Chondrocyte (in vitro differentiated cells): ENCODE measurements at regions not wholly inside any gene's neighbourhood (a gene's known extent, or its start where the extent isn't known, plus 50 kb on each side); places are given as distances from the start of the nearest gene placed in this dataset.

Experiments used
- DNase-seq: peaks from one replicate; pipeline ENCODE4 v3.0.0; 2021; ENCODE audit warnings: mixed read lengths, low spot score
- H3K27ac Mint-ChIP-seq: one replicate; pipeline ENCODE4 v1.8.0; 2021; ENCODE audit warnings: mild to moderate bottlenecking, moderate library complexity, mixed read lengths; ENCODE audit not compliant: unreplicated experiment
- H3K27me3 Mint-ChIP-seq: 2 replicates; pipeline ENCODE4 v1.8.0; 2021; ENCODE audit warnings: low read depth, mixed read lengths
- H3K36me3 Mint-ChIP-seq: 2 replicates; pipeline ENCODE4 v1.8.0; 2021; ENCODE audit warnings: low read depth, mixed read lengths
- H3K4me1 Mint-ChIP-seq: 2 replicates; pipeline ENCODE4 v1.8.0; 2021; ENCODE audit warnings: low read depth, mild to moderate bottlenecking, mixed read lengths
- H3K4me3 Mint-ChIP-seq: one replicate; pipeline ENCODE4 v1.8.0; 2021; ENCODE audit warnings: mild to moderate bottlenecking, moderate library complexity, mixed read lengths; ENCODE audit not compliant: unreplicated experiment
- H3K9me3 Mint-ChIP-seq: 2 replicates; pipeline ENCODE4 v1.8.0; 2021; ENCODE audit warnings: low read depth, mixed read lengths
- TF ChIP-seq, protein P1 (sequence below): fragments of 200-600 bp; sonication (generic); IDR thresholded peaks from 2 replicates; pipeline ENCODE4 v1.5.0; 2021; ENCODE audit warnings: antibody characterized with exemption, mild to moderate bottlenecking, moderate library complexity

DNA sequence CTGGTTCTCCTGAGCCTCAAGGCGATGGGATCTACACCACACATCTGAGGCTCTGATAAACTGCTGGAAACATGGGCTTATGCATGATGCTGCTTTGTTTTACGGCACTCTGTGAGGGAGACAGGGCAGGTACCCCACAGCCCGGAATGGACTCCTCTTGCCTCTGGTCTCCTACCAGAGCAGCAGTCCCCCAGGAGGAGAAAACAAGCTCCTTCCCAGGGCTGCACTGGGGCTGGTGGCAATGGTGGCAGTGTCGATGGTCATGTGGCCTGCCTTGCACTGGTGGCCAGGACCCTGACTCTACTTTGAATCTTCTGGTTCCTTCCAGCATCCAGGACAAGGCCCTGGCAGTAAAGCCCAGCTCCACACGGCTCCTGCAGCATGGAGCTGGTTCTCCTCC, 79.4 kb downstream of the TOMM20 start:
- Mint-ChIP-seq H3K36me3 (no peaks in the 10 kb centered on the region), H3K27me3 (no peaks in the 10 kb centered on the region), H3K4me1 (peaks cover 22% of the 10 kb centered on the region), H3K4me3 (no peak overlapping the region), H3K9me3 (no peaks in the 10 kb centered on the region), H3K27ac (no peak overlapping the region)
- TF ChIP-seq, protein P1, sequence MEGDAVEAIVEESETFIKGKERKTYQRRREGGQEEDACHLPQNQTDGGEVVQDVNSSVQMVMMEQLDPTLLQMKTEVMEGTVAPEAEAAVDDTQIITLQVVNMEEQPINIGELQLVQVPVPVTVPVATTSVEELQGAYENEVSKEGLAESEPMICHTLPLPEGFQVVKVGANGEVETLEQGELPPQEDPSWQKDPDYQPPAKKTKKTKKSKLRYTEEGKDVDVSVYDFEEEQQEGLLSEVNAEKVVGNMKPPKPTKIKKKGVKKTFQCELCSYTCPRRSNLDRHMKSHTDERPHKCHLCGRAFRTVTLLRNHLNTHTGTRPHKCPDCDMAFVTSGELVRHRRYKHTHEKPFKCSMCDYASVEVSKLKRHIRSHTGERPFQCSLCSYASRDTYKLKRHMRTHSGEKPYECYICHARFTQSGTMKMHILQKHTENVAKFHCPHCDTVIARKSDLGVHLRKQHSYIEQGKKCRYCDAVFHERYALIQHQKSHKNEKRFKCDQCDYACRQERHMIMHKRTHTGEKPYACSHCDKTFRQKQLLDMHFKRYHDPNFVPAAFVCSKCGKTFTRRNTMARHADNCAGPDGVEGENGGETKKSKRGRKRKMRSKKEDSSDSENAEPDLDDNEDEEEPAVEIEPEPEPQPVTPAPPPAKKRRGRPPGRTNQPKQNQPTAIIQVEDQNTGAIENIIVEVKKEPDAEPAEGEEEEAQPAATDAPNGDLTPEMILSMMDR, result no peak
- peak; percentile 41 for DNase-seq

DNA sequence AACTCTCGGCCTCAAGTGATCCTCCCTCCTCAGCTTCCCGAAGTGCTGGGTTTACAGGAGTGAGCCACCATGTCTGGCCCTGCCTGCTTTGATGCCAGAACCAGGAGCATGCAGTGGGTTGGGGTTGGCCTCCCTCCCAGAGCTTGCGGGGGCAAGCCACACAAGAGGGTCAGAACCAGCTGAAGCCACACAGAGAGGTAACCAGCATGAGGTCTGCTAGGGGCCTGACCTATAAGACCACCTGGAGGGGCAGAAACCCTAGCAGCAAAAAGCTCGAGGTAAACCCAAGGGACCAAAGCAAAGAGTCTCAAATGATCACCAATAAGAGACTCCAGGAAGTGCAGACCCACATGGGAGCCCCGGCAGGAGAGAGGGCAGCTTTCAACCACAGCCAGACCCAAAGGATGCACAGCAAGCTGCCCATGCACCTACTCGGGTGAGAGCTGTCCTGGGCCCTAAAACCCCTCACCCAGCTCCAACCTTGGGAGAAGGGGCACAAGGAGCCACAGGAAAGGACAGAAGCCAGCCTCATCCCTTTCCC, 81.2 kb downstream of the TOMM20 start:
- peaks cover 22% of the 10 kb centered on the region for H3K4me1 Mint-ChIP-seq
- H3K4me3 Mint-ChIP-seq, result no peak overlapping the region
- H3K9me3 Mint-ChIP-seq, result no peaks in the 10 kb centered on the region
- peak overlapping the region; percentile 88 for H3K27ac Mint-ChIP-seq
- DNase-seq, result no peak
- no peaks in the 10 kb centered on the region for H3K36me3 Mint-ChIP-seq
- TF ChIP-seq, protein P1, result no peak
- H3K27me3 Mint-ChIP-seq, result no peaks in the 10 kb centered on the region

DNA sequence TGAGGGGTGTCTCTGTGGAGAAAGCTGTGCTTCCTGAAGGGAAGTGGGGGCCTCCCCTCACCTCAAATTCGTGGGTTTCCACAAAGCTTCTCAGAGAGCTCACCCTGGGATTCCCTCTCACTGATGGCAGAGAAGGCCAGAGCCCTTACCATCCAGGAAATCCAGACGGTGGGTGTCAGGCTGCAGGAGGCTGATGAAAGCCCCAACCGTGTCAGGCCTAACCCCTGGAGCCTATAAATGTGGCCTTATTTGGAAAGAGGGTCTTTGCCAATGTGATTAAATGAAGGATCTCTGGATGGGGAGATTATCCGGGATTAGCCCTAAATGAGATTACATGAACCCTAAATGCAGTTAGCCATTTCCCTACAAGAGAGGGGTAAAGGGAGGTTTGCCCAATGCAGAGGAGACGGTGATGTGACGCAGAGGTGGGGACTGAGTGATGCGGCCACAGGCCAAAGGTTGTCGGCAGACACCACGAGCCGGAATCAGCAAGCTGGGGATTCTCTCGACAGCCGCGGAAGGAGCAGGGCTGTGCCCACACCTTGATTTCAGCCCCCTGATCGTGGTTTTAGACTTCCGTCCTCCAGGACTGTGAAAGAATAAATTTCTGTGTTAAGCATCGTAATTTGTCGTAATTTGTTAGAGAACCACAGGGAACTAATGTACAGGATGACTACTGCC, 82.6 kb downstream of the TOMM20 start:
- no peaks in the 10 kb centered on the region for H3K27me3 Mint-ChIP-seq
- no peak overlapping the region for H3K27ac Mint-ChIP-seq
- TF ChIP-seq, protein P1, result no peak
- no peak overlapping the region for H3K4me3 Mint-ChIP-seq
- no peak for DNase-seq
- no peaks in the 10 kb centered on the region for H3K36me3 Mint-ChIP-seq
- H3K4me1 Mint-ChIP-seq, result peaks cover 18% of the 10 kb centered on the region
- H3K9me3 Mint-ChIP-seq, result no peaks in the 10 kb centered on the region

- H3K9me3 Mint-ChIP-seq, result no peaks in the 10 kb centered on the region
- no peak overlapping the region for H3K27ac Mint-ChIP-seq
- no peak for DNase-seq
- H3K27me3 Mint-ChIP-seq, result no peaks in the 10 kb centered on the region
- H3K36me3 Mint-ChIP-seq, result no peaks in the 10 kb centered on the region
- TF ChIP-seq, protein P1, result no peak
- peaks cover 16% of the 10 kb centered on the region for H3K4me1 Mint-ChIP-seq
- no peak overlapping the region for H3K4me3 Mint-ChIP-seq
Observed at GRCh38 chr1:235045034-235045690, 83.5 kb downstream of the TOMM20 start.

DNA sequence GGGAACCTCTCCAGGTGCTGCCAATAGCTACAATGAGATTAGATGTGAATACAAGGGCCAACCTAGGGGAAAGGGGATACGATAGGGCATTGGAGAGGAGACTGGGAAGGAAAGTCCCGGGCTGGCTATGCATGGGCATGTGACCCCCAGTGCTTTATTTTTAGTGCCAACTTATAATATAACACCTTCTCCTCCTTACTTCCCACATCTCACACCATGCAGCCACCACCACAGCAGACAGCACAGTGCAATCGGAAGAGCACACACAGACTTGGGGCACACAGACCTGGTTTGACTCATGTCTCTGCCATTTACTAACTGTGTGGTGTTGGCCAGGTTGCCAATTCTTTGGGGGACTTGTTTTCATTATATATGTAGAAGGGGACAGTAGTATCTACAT, 85.4 kb downstream of the TOMM20 start:
- Mint-ChIP-seq H3K4me3 (no peak overlapping the region), H3K27ac (no peak overlapping the region), H3K4me1 (peaks cover 6% of the 10 kb centered on the region), H3K36me3 (peaks cover 5% of the 10 kb centered on the region), H3K9me3 (peaks cover 14% of the 10 kb centered on the region), H3K27me3 (no peaks in the 10 kb centered on the region)
- TF ChIP-seq, protein P1, result no peak
- no peak for DNase-seq
